RWPE2 (cell line): ENCODE measurements at regions not wholly inside any gene's neighbourhood (a gene's known extent, or its start where the extent isn't known, plus 50 kb on each side); places are given as distances from the start of the nearest gene placed in this dataset.

Experiments
- ATAC-seq: fragments of 200-7000 bp; cut with Tn5 transposase; 3 replicates; pipeline ENCODE4 v1.9.1; 2021; ENCODE audit warnings: low read depth
- DNase-seq: peaks from one replicate; pipeline ENCODE4 v3.0.0-alpha.2; 2020; ENCODE audit warnings: low spot score
- H3K27ac ChIP-seq: fragments of 450-650 bp; 2 replicates; pipeline ENCODE4 v1.5.1; 2017; ENCODE audit warnings: mild to moderate bottlenecking; ENCODE audit not compliant: poor library complexity, severe bottlenecking
- H3K27me3 ChIP-seq: fragments of 250-450 bp; sonication (Bioruptor Pico); 2 replicates; pipeline ENCODE4 v1.5.1; 2021; ENCODE audit warnings: mild to moderate bottlenecking, moderate library complexity; ENCODE audit not compliant: insufficient read depth, poor library complexity, severe bottlenecking
- H3K36me3 ChIP-seq: fragments of 250-450 bp; sonication (Bioruptor Pico); 2 replicates; pipeline ENCODE4 v1.5.1; 2020; ENCODE audit warnings: low read depth, mild to moderate bottlenecking, moderate library complexity
- H3K4me1 ChIP-seq: fragments of 250-450 bp; sonication (Bioruptor Pico); 2 replicates; pipeline ENCODE4 v1.5.1; 2021; ENCODE audit warnings: mild to moderate bottlenecking, moderate library complexity; ENCODE audit not compliant: insufficient read depth, poor library complexity, severe bottlenecking
- H3K4me3 ChIP-seq: fragments of 250-450 bp; sonication (Bioruptor Pico); 2 replicates; pipeline ENCODE4 v1.5.1; 2021; ENCODE audit warnings: mild to moderate bottlenecking, moderate library complexity; ENCODE audit not compliant: severe bottlenecking
- H3K9me3 ChIP-seq: fragments of 250-450 bp; sonication (Bioruptor Pico); 2 replicates; pipeline ENCODE4 v1.5.1; 2021; ENCODE audit warnings: mild to moderate bottlenecking, moderate library complexity; ENCODE audit not compliant: severe bottlenecking
- CTCF ChIP-seq: fragments of 450-650 bp; IDR thresholded peaks from one replicate; pipeline ENCODE4 v1.5.1; 2017; ENCODE audit warnings: mild to moderate bottlenecking, moderate library complexity; ENCODE audit not compliant: poor library complexity, severe bottlenecking

GRCh38 chr1:216997069-216997468, 273.8 kb upstream of the ESRRG start:
- Histone ChIP-seq H3K27ac (no peak overlapping the region), H3K27me3 (no peaks in the 10 kb centered on the region), H3K9me3 (no peaks in the 10 kb centered on the region), H3K4me1 (no peaks in the 10 kb centered on the region), H3K36me3 (no peaks in the 10 kb centered on the region), H3K4me3 (no peak overlapping the region)
- ATAC-seq (no peak), DNase-seq (no peak)
- TF ChIP-seq CTCF: no peak

DNA sequence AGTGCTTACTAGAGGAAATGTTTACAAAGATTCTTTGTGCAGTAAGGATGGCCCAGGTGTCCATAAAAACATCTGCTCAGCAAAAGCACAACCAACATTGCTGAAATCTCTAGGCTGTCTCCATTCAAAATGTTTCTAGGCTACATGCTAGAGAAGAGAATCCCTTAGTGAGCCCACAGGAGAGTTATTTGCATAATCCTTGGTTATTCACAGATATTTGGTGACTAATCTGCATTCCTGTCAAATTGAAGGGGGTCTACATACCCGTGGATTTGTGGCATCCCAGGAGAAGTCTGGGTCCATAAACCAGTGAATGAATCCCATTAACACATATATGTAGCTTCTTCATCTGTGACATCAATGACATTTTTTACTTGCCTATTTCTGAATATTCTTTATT, 261.3 kb upstream of the ESRRG start:
- no peak for ATAC-seq
- no peak for DNase-seq
- no peak for TF ChIP-seq CTCF
- Histone ChIP-seq H3K4me1 (no peaks in the 10 kb centered on the region), H3K4me3 (no peak overlapping the region), H3K9me3 (no peaks in the 10 kb centered on the region), H3K36me3 (no peaks in the 10 kb centered on the region), H3K27ac (no peak overlapping the region), H3K27me3 (no peaks in the 10 kb centered on the region)

DNA sequence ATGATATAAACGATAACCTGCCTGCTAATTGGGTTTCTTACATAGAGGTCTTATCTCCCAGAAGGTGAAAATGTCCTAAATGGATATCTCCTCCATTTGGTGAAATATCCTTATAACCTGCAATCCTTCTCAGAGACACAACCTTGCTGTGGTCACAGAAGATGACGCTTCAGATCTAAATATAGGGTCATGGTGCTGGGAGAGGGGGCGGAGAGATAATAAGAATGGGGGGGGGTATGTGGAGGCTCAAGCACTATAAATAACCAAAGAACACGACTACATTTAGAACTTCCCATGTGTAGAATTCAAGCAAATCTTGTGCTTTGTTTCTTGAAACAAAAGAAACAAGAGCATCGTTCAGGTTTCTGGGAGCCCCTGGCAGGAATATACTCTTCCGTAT, 260.6 kb upstream of the ESRRG start:
- TF ChIP-seq CTCF: no peak
- Histone ChIP-seq H3K4me3 (no peak overlapping the region), H3K27me3 (no peaks in the 10 kb centered on the region), H3K36me3 (no peaks in the 10 kb centered on the region), H3K4me1 (no peaks in the 10 kb centered on the region), H3K9me3 (no peaks in the 10 kb centered on the region), H3K27ac (no peak overlapping the region)
- ATAC-seq (no peak), DNase-seq (no peak)

DNA sequence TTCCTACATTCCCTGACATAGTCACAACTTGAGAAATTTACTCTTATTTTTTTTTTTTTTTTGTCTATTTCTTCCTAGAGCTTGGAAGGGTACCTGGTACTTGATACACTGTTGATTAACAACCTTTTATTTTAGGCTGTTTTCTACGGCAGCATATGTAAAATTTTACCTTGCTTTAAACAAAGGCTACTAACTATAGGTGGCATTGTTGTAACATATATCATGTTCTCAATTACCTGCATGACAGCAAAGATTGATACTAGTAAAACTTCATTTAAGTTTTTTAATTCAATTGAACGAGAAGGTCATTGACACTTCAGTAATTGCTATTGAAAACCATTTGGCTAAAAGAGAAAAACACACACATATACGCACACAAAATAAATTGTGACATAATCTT, 238.3 kb upstream of the ESRRG start:
- no peak overlapping the region for H3K27ac ChIP-seq
- no peaks in the 10 kb centered on the region for H3K27me3 ChIP-seq
- peak; percentile 6 for TF ChIP-seq CTCF
- no peak for ATAC-seq
- H3K4me1 ChIP-seq: no peaks in the 10 kb centered on the region
- no peaks in the 10 kb centered on the region for H3K36me3 ChIP-seq
- no peaks in the 10 kb centered on the region for H3K9me3 ChIP-seq
- H3K4me3 ChIP-seq: no peak overlapping the region
- no peak for DNase-seq

DNA sequence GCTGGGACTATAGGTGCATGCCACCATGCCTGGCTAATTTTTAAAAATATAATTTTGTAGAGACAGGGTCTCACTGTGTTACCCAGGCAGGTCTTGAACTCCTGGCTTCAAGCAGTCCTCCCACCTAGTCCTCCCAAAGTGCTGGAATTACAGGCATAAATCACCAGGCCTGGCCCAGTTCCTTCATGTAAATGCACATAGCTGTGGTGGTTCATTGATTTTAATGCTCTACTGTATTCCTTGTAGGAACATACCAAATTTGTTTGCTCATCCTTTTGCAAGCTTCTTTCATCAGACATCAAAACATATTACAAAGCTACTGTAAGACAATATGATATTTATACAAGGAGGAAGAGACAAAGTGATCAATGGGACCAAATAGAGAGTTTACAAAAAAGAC, 237.5 kb upstream of the ESRRG start:
- Histone ChIP-seq H3K4me3 (no peak overlapping the region), H3K9me3 (no peaks in the 10 kb centered on the region), H3K36me3 (no peaks in the 10 kb centered on the region), H3K4me1 (no peaks in the 10 kb centered on the region), H3K27ac (no peak overlapping the region), H3K27me3 (no peaks in the 10 kb centered on the region)
- TF ChIP-seq CTCF: no peak
- ATAC-seq (no peak; the same call in 2 of the 3 replicates), DNase-seq (no peak)
